Mononuclear cell (primary cell): ENCODE measurements at regions not wholly inside any gene's neighbourhood (a gene's known extent, or its start where the extent isn't known, plus 50 kb on each side); places are given as distances from the start of the nearest gene placed in this dataset.

Experiments used
- H3K27me3 ChIP-seq: 2 replicates; pipeline ENCODE4 v1.6.0; 2011; ENCODE audit warnings: low read length, control low read depth; ENCODE audit not compliant: insufficient read depth
- H3K4me1 ChIP-seq: 2 replicates; pipeline ENCODE4 v1.5.1; 2011; ENCODE audit warnings: mild to moderate bottlenecking, low read length, control low read depth; ENCODE audit not compliant: insufficient read depth
- H3K4me3 ChIP-seq: 2 replicates; pipeline ENCODE4 v1.5.1; 2011; ENCODE audit warnings: mild to moderate bottlenecking, low read length, moderate library complexity
- H3K9me3 ChIP-seq: 2 replicates; pipeline ENCODE4 v1.5.1; 2011; ENCODE audit warnings: low read depth, mild to moderate bottlenecking, control low read depth, low read length

DNA sequence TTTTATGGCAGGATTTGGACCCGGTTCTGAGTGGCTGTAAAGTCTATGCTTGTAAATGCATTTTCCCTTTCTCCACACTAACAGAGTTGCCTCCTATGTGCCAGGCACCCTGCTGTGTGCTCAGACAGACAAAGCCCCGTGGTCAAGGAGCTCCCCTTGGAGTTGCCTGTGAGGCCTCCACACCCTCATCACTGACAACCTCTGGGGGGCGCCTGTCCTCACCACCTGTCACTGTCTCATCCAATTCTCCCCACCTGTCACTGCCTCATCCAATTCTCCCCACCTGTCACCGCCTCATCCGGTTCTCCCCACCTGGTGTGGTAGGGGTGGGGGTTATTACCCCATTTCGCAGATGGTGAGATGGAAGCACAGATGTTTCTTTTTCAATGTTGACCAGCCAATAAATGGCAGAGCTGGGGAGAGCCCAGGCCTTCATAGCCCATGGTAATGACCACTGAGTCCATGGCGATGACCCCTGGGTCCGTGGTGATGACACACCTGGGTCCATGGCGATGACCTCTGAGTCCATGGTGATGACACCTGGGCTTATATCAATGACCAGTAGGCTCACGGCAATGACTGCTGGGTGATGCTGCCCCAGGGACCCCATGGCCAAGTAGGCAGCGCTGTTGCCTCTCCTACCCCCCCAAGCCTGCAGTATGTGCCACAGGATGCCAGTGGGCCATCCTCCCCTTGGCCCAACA is 150.1 kb downstream of the IRF8 start:
- Histone ChIP-seq H3K27me3 (no peaks in the 10 kb centered on the region), H3K4me3 (no peak overlapping the region), H3K4me1 (peaks cover 10% of the 10 kb centered on the region), H3K9me3 (no peaks in the 10 kb centered on the region)

DNA sequence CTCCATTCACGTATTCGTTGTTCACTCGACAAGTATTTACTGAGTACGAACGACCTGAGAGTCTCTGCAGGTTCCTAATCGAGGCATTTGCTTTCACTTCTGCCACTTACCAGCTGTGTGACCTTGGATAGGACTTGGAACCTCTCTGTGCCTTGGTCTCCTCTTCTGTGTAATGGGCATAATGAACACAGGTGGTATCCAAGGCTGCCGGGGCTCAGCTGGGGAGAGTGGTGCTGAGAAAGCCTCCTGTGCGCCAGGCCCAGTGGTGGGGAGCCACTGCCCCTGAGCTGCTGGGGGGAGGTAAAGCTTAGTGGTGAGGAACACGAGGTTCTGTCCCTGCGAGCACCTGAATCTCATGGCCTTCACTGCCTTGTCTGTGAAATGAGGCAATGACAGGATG is 150.7 kb downstream of the IRF8 start:
- peaks cover 6% of the 10 kb centered on the region for H3K4me1 ChIP-seq
- H3K4me3 ChIP-seq: no peak overlapping the region
- H3K9me3 ChIP-seq: no peaks in the 10 kb centered on the region
- no peaks in the 10 kb centered on the region for H3K27me3 ChIP-seq

DNA sequence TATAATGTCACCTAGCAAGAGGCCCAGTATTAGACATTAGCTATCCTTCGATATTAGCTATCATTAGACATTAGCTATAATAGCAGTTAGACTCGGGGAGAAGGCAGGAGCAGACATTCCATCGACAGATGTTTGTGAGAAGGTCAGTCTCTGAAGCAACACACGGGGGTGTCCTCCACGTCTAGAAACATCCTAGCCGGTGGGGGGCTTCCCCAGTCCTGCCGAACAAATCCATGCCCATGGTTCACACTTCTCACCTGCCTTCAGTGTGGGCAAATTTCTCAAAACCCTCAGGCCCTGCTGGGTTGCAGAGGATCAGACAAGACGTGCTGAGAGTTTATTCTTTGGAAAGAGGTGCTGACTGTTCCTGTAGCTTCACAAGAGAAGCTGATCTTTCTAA is 151.1 kb downstream of the IRF8 start:
- H3K9me3 ChIP-seq: no peaks in the 10 kb centered on the region
- H3K4me3 ChIP-seq: no peak overlapping the region
- peaks cover 2% of the 10 kb centered on the region for H3K4me1 ChIP-seq
- H3K27me3 ChIP-seq: no peaks in the 10 kb centered on the region

DNA sequence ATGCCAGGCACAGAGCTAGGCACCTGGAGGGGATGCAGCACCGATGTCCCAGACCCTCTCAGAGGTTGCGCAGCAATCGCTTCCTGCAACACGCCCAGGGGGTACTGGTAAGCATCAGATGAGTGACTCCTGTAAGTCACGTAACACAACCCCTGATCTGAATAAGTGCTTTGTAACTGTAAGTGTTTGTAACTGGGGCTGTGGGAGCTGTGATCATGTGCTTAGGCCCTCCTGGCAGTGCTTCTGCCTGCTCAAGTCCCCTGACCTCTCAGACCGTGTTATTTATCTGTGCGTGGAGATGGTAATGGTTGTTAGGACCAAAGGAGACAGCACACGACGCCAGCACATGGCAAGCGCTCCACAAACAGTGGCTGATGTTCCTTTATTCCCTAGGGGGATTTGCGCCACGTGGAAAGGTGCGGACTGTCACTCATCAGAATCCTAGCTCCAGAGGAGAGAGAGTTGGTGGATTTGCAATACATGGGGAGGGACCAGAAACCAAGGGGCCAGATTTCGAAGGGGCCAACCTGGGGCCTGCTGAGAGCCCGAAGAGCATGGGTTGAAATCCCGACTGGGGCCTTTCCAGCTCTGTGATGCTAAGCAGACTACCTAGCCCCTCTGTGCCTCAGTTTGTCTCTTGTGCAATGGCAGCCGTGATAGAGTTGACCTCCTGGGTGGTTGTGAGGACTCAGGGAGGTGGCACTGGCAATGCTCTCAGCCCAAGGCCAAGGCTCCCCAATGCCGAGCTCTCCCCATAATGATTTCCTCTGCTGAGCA is 151.8 kb downstream of the IRF8 start:
- no peaks in the 10 kb centered on the region for H3K9me3 ChIP-seq
- no peaks in the 10 kb centered on the region for H3K4me1 ChIP-seq
- no peak overlapping the region for H3K4me3 ChIP-seq

GRCh38 chr16:86051368-86052114 is 152.6 kb downstream of the IRF8 start:
- Histone ChIP-seq H3K4me3 (no peak overlapping the region), H3K4me1 (no peaks in the 10 kb centered on the region), H3K9me3 (no peaks in the 10 kb centered on the region), H3K27me3 (no peaks in the 10 kb centered on the region)

More for the DNA sequence above, 151.8 kb downstream of the IRF8 start:
- no peaks in the 10 kb centered on the region for H3K27me3 ChIP-seq

GRCh38 chr16:86052115-86052670 is 153.2 kb downstream of the IRF8 start:
- Histone ChIP-seq H3K4me3 (no peak overlapping the region), H3K9me3 (no peaks in the 10 kb centered on the region), H3K4me1 (no peaks in the 10 kb centered on the region), H3K27me3 (no peaks in the 10 kb centered on the region)

- H3K27me3 ChIP-seq: no peaks in the 10 kb centered on the region
- no peaks in the 10 kb centered on the region for H3K4me1 ChIP-seq
- H3K4me3 ChIP-seq: no peak overlapping the region
- H3K9me3 ChIP-seq: no peaks in the 10 kb centered on the region
Measured at GRCh38 chr16:86052926-86053325, 154.0 kb downstream of the IRF8 start.

- Histone ChIP-seq H3K4me3 (no peak overlapping the region), H3K9me3 (no peaks in the 10 kb centered on the region), H3K4me1 (no peaks in the 10 kb centered on the region), H3K27me3 (no peaks in the 10 kb centered on the region)
Measured at GRCh38 chr16:86059253-86060171, 160.6 kb downstream of the IRF8 start.

GRCh38 chr16:86060381-86061317 is 161.7 kb downstream of the IRF8 start:
- Histone ChIP-seq H3K4me3 (no peak overlapping the region), H3K9me3 (no peaks in the 10 kb centered on the region), H3K27me3 (no peaks in the 10 kb centered on the region), H3K4me1 (no peaks in the 10 kb centered on the region)

GRCh38 chr16:86061318-86061695 is 162.3 kb downstream of the IRF8 start:
- Histone ChIP-seq H3K4me3 (no peak overlapping the region), H3K27me3 (no peaks in the 10 kb centered on the region), H3K4me1 (no peaks in the 10 kb centered on the region), H3K9me3 (no peaks in the 10 kb centered on the region)

- Histone ChIP-seq H3K4me3 (no peak overlapping the region), H3K4me1 (no peaks in the 10 kb centered on the region), H3K27me3 (no peaks in the 10 kb centered on the region), H3K9me3 (no peaks in the 10 kb centered on the region)
Measured at GRCh38 chr16:86061721-86062120, 162.8 kb downstream of the IRF8 start.

GRCh38 chr16:86062271-86062965 is 163.5 kb downstream of the IRF8 start:
- H3K27me3 ChIP-seq: no peaks in the 10 kb centered on the region
- no peak overlapping the region for H3K4me3 ChIP-seq
- no peaks in the 10 kb centered on the region for H3K4me1 ChIP-seq
- H3K9me3 ChIP-seq: no peaks in the 10 kb centered on the region

GRCh38 chr16:86063760-86064405 is 164.9 kb downstream of the IRF8 start:
- Histone ChIP-seq H3K4me3 (no peak overlapping the region), H3K27me3 (peaks cover 4% of the 10 kb centered on the region), H3K9me3 (no peaks in the 10 kb centered on the region), H3K4me1 (no peaks in the 10 kb centered on the region)
